Ovary (tissue), 3 donors: ENCODE measurements at regions not wholly inside any gene's neighbourhood (a gene's known extent, or its start where the extent isn't known, plus 50 kb on each side); places are given as distances from the start of the nearest gene placed in this dataset.

ENCODE experiments used
- CTCF ChIP-seq, 3 donors: fragments of 450-650 bp in 2 of 3; fragments of 200-600 bp in 1 of 3; IDR thresholded peaks; one replicate each; pipeline versions ENCODE4 v1.5.1 to v1.8.0; 2016 to 2022; ENCODE audit warnings: antibody characterized with exemption in 3 of 3, mild to moderate bottlenecking in 1 of 3
- EP300 ChIP-seq: sonication (generic); formaldehyde crosslinking; IDR thresholded peaks from one replicate; pipeline ENCODE4 v1.6.1; 2017; ENCODE audit warnings: antibody characterized with exemption
- POLR2A ChIP-seq: fragments of 450-650 bp; IDR thresholded peaks from one replicate; pipeline ENCODE4 v1.6.1; 2017; ENCODE audit warnings: antibody characterized with exemption, mild to moderate bottlenecking, moderate library complexity
- donor health status: DM: no; HTN: no; CAD: no.

- TF ChIP-seq EP300 (no peak), CTCF (IDR thresholded peaks at IDR 0.05) (no peak), POLR2A (no peak)
Measured at GRCh38 chr11:50174189-50174588, 141.5 kb downstream of the OR4C45 start.
